Erythroblast (primary cell): ENCODE measurements at regions not wholly inside any gene's neighbourhood (a gene's known extent, or its start where the extent isn't known, plus 50 kb on each side); places are given as distances from the start of the nearest gene placed in this dataset.

ENCODE experiments used
- GATA1 ChIP-seq: IDR thresholded peaks from 2 replicates; pipeline ENCODE4 v1.6.1; 2011; ENCODE audit warnings: low read depth, mild to moderate bottlenecking, control low read depth, low read length, moderate library complexity
- POLR2A ChIP-seq: IDR thresholded peaks from 2 replicates; pipeline ENCODE4 v1.6.1; 2011; ENCODE audit warnings: mild to moderate bottlenecking, low read length

- no peak for TF ChIP-seq POLR2A
- no peak for TF ChIP-seq GATA1
These were observed 529.6 kb downstream of the PIK3C3 start for GRCh38 chr18:42484648-42485047.
